ENCODE measurements at regions not wholly inside any gene's neighbourhood (a gene's known extent, or its start where the extent isn't known, plus 50 kb on each side); places are given as distances from the start of the nearest gene placed in this dataset.

DNA sequence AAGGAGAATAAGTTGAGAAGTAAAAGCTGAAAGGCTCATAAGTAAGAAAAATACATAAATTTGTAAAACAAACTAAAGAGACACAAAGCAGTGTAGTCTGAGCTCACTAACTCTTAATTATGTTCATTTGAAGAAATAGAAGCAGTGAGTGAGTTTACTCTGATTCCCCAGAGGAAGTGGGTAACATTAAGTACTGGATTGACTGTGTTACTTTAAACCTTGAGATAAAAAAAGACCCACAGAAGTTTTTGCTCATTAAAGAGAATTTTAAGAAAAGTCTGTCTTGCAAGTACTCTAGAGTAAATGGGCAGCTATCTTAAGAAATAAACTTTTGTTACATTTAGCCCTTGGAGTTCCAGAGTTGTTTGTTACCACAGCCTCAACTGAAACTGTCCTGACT is 2466.9 kb downstream of the PCDH7 start:
- TF ChIP-seq TCF12 (IDR thresholded peaks at IDR 0.05; ENCODE audit: low read depth) (no peak), CEBPB (IDR thresholded peaks at IDR 0.05) (no peak), ZBTB7A (IDR thresholded peaks at IDR 0.05; ENCODE audit: low read depth) (no peak), EGR1 (IDR thresholded peaks at IDR 0.05) (no peak), RAD21 (IDR thresholded peaks at IDR 0.05; ENCODE audit: low read depth) (no peak), NFIC (IDR thresholded peaks at IDR 0.05) (no peak)

DNA sequence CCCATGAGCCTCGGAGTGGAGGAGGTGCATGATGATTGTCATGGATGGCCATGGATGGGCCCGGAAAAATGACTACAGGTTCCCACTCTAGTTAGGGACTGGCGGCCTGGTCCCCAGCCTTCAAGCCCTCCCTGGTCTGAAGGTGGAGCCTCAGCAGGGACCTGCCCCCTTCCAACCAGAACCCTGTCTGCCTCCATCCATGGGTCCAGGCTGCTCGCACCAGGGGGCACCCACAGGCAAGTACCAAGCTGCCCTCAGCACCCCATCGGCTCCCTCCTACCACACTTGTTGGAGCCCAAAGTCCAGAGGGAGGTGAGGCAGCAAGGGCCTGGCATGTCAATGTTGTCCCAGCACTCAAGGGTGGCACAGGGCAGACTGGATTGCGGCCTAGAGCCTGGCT is 2468.6 kb downstream of the PCDH7 start:
- TF ChIP-seq, protein P1, sequence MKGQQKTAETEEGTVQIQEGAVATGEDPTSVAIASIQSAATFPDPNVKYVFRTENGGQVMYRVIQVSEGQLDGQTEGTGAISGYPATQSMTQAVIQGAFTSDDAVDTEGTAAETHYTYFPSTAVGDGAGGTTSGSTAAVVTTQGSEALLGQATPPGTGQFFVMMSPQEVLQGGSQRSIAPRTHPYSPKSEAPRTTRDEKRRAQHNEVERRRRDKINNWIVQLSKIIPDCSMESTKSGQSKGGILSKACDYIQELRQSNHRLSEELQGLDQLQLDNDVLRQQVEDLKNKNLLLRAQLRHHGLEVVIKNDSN (IDR thresholded peaks at IDR 0.05) = no peak
- TF ChIP-seq EGR1 (IDR thresholded peaks at IDR 0.05) = no peak
- TF ChIP-seq, protein P2, sequence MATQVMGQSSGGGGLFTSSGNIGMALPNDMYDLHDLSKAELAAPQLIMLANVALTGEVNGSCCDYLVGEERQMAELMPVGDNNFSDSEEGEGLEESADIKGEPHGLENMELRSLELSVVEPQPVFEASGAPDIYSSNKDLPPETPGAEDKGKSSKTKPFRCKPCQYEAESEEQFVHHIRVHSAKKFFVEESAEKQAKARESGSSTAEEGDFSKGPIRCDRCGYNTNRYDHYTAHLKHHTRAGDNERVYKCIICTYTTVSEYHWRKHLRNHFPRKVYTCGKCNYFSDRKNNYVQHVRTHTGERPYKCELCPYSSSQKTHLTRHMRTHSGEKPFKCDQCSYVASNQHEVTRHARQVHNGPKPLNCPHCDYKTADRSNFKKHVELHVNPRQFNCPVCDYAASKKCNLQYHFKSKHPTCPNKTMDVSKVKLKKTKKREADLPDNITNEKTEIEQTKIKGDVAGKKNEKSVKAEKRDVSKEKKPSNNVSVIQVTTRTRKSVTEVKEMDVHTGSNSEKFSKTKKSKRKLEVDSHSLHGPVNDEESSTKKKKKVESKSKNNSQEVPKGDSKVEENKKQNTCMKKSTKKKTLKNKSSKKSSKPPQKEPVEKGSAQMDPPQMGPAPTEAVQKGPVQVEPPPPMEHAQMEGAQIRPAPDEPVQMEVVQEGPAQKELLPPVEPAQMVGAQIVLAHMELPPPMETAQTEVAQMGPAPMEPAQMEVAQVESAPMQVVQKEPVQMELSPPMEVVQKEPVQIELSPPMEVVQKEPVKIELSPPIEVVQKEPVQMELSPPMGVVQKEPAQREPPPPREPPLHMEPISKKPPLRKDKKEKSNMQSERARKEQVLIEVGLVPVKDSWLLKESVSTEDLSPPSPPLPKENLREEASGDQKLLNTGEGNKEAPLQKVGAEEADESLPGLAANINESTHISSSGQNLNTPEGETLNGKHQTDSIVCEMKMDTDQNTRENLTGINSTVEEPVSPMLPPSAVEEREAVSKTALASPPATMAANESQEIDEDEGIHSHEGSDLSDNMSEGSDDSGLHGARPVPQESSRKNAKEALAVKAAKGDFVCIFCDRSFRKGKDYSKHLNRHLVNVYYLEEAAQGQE (IDR thresholded peaks at IDR 0.05; ENCODE audit: low read depth) = no peak
- TF ChIP-seq CREB1 (IDR thresholded peaks at IDR 0.05; ENCODE audit: low read depth) = no peak
- TF ChIP-seq FOXM1 (IDR thresholded peaks at IDR 0.05; ENCODE audit: borderline replicate concordance, low read depth) = no peak
- TF ChIP-seq, protein P3, sequence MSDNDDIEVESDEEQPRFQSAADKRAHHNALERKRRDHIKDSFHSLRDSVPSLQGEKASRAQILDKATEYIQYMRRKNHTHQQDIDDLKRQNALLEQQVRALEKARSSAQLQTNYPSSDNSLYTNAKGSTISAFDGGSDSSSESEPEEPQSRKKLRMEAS (IDR thresholded peaks at IDR 0.05) = no peak
- TF ChIP-seq EP300 (IDR thresholded peaks at IDR 0.05; ENCODE audit: borderline replicate concordance) = no peak
- no peak for TF ChIP-seq TEAD4 (IDR thresholded peaks at IDR 0.05)
- TF ChIP-seq YY1 (IDR thresholded peaks at IDR 0.05; ENCODE audit: low read depth) = no peak
- no peak for TF ChIP-seq RAD21 (IDR thresholded peaks at IDR 0.05; ENCODE audit: low read depth)
- no peak for TF ChIP-seq ZBTB7A (IDR thresholded peaks at IDR 0.05; ENCODE audit: low read depth)
- TF ChIP-seq TAF1 (IDR thresholded peaks at IDR 0.05; ENCODE audit: low read depth) = no peak
- TF ChIP-seq NFIC (IDR thresholded peaks at IDR 0.05) = no peak
- TF ChIP-seq TCF12 (IDR thresholded peaks at IDR 0.05; ENCODE audit: low read depth) = no peak
- TF ChIP-seq CEBPB (IDR thresholded peaks at IDR 0.05) = no peak

DNA sequence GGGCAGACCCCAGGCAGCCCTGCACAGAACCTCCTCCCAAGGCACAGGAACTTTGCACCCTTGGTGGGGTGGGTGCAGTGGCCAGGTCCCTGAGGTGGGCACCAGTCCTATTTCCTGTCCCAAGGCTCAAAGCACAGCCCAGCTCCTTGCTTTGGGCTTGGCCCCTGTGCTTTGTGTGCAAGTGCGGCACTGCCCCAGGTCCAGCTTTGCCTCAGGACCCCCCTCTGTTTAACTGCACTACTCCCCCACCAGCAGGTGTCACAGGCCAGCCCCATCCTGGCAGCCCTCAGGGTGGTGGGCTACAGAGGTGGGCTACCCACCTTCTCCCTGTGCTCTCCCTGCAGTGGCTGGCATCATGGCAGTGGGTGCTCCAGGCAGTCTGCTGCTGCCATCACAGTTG is 2469.0 kb downstream of the PCDH7 start:
- TF ChIP-seq EGR1 (IDR thresholded peaks at IDR 0.05) (no peak), ZBTB7A (IDR thresholded peaks at IDR 0.05; ENCODE audit: low read depth) (no peak), RAD21 (IDR thresholded peaks at IDR 0.05; ENCODE audit: low read depth) (no peak), TEAD4 (IDR thresholded peaks at IDR 0.05) (no peak), TCF12 (IDR thresholded peaks at IDR 0.05; ENCODE audit: low read depth) (no peak), NFIC (IDR thresholded peaks at IDR 0.05) (no peak), TAF1 (IDR thresholded peaks at IDR 0.05; ENCODE audit: low read depth) (no peak), EP300 (IDR thresholded peaks at IDR 0.05; ENCODE audit: borderline replicate concordance) (no peak), YY1 (IDR thresholded peaks at IDR 0.05; ENCODE audit: low read depth) (no peak), CEBPB (IDR thresholded peaks at IDR 0.05) (no peak), CREB1 (IDR thresholded peaks at IDR 0.05; ENCODE audit: low read depth) (no peak), FOXM1 (IDR thresholded peaks at IDR 0.05; ENCODE audit: borderline replicate concordance, low read depth) (no peak)
- TF ChIP-seq, protein P2 (IDR thresholded peaks at IDR 0.05; ENCODE audit: low read depth) = no peak
- TF ChIP-seq, protein P3 (IDR thresholded peaks at IDR 0.05) = no peak
- TF ChIP-seq, protein P1 (IDR thresholded peaks at IDR 0.05) = no peak

DNA sequence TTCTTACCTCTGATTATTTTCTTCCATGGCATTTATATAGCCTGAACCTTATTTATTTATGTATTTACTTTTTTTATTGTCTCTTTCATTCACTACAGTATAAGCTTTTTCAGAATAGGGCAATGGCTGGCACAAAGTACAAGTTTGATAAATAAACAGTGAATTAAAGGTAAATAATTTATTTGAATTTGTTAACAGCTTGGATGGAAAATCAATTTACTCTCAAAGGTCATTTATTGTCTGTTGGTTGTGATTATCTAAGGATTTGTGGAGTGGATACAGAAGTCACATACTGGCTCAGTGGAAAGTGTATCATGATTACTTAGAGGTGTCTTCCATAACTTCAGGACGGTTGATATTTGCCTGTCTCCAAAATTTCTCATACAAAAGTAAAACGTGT is 2472.9 kb downstream of the PCDH7 start:
- TF ChIP-seq CREB1 (IDR thresholded peaks at IDR 0.05; ENCODE audit: low read depth) (no peak), CEBPB (IDR thresholded peaks at IDR 0.05) (no peak), RAD21 (IDR thresholded peaks at IDR 0.05; ENCODE audit: low read depth) (no peak), TCF12 (IDR thresholded peaks at IDR 0.05; ENCODE audit: low read depth) (no peak), TEAD4 (IDR thresholded peaks at IDR 0.05) (no peak), YY1 (IDR thresholded peaks at IDR 0.05; ENCODE audit: low read depth) (no peak), EP300 (IDR thresholded peaks at IDR 0.05; ENCODE audit: borderline replicate concordance) (no peak), EGR1 (IDR thresholded peaks at IDR 0.05) (no peak), TAF1 (IDR thresholded peaks at IDR 0.05; ENCODE audit: low read depth) (no peak), FOXM1 (IDR thresholded peaks at IDR 0.05; ENCODE audit: borderline replicate concordance, low read depth) (no peak), NFIC (IDR thresholded peaks at IDR 0.05) (no peak), ZBTB7A (IDR thresholded peaks at IDR 0.05; ENCODE audit: low read depth) (no peak)
- TF ChIP-seq, protein P2 (IDR thresholded peaks at IDR 0.05; ENCODE audit: low read depth) = no peak
- TF ChIP-seq, protein P3 (IDR thresholded peaks at IDR 0.05) = no peak
- TF ChIP-seq, protein P1 (IDR thresholded peaks at IDR 0.05) = no peak
